A673 (cell line): ENCODE measurements at regions not wholly inside any gene's neighbourhood (a gene's known extent, or its start where the extent isn't known, plus 50 kb on each side); places are given as distances from the start of the nearest gene placed in this dataset.

Source experiments
- BruUV-seq: library from RNA; stranded (reverse); fragments of 400-500 nt; replicated peaks from 2 replicates; lab custom pipeline; 2021; lab: Mats Ljungman, UMichigan
- CTCF ChIA-PET: fragments of 300-600 bp; sonication (Branson Sonifier 250); formaldehyde crosslinking; loops from one replicate; lab custom pipeline; 2022; ENCODE audit warnings: antibody characterized with exemption; lab: Charles Lee
- POLR2A ChIA-PET: fragments of 300-600 bp; sonication (Branson Sonifier 250); formaldehyde crosslinking; loops from one replicate; lab custom pipeline; 2022; ENCODE audit warnings: antibody characterized with exemption; ENCODE audit not compliant: low non-redundant PET; lab: Charles Lee
- DNase-seq: peaks from one replicate; pipeline ENCODE4 v3.0.0-alpha.2; 2015; ENCODE audit warnings: low spot score
- H3K27ac ChIP-seq: fragments of 200-600 bp; sonication (generic); 2 replicates; pipeline ENCODE4 v1.5.1; 2016; ENCODE audit warnings: mixed run types, low read depth, mild to moderate bottlenecking, mixed read lengths, antibody characterized with exemption, low read length; ENCODE audit not compliant: poor library complexity, severe bottlenecking
- H3K27me3 ChIP-seq: fragments of 200-600 bp; sonication (generic); replicated peaks from 2 replicates; pipeline ENCODE4 v1.6.1; 2017; ENCODE audit warnings: mixed run types, low read depth, mild to moderate bottlenecking, mixed read lengths, antibody characterized with exemption, low read length; ENCODE audit not compliant: insufficient read depth, poor library complexity
- H3K36me3 ChIP-seq: fragments of 200-600 bp; sonication (generic); 2 replicates; pipeline ENCODE4 v1.6.1; 2016; ENCODE audit warnings: mixed run types, mild to moderate bottlenecking, mixed read lengths, antibody characterized with exemption, low read length; ENCODE audit not compliant: insufficient read depth, poor library complexity, severe bottlenecking
- H3K4me1 ChIP-seq: fragments of 200-600 bp; sonication (generic); 2 replicates; pipeline ENCODE4 v1.6.1; 2017; ENCODE audit warnings: mixed run types, mild to moderate bottlenecking, mixed read lengths, antibody characterized with exemption, low read length; ENCODE audit not compliant: insufficient read depth, poor library complexity, severe bottlenecking
- H3K4me3 ChIP-seq: fragments of 200-600 bp; sonication (generic); 2 replicates; pipeline ENCODE4 v1.5.1; 2016; ENCODE audit warnings: low read depth, mixed run types, mild to moderate bottlenecking, mixed read lengths, low read length; ENCODE audit not compliant: poor library complexity, severe bottlenecking
- H3K9me3 ChIP-seq: fragments of 200-600 bp; sonication (generic); 2 replicates; pipeline ENCODE4 v1.6.1; 2016; ENCODE audit warnings: mixed run types, low read depth, mild to moderate bottlenecking, mixed read lengths, antibody characterized with exemption, low read length; ENCODE audit not compliant: poor library complexity, severe bottlenecking
- EZH2 ChIP-seq: fragments of 200-600 bp; sonication (generic); IDR thresholded peaks from 2 replicates; pipeline ENCODE4 v1.6.1; 2017; ENCODE audit warnings: borderline replicate concordance, low read depth, mild to moderate bottlenecking, mixed read lengths, antibody characterized with exemption, low read length; ENCODE audit not compliant: poor library complexity, severe bottlenecking
- intact Hi-C: fragments of 100-400 bp; cut with micrococcal nuclease; formaldehyde crosslinking; loops from one replicate; pipeline ENCODE4 v1.10.0; 2022; ENCODE audit not compliant: unreplicated experiment
- TF ChIP-seq, protein P1 (sequence below): fragments of 300-800, 200-600 bp; sonication (generic); conservative IDR thresholded peaks from 2 replicates; pipeline ENCODE4 v1.5.1; 2017; ENCODE audit warnings: low read depth, mild to moderate bottlenecking, antibody characterized with exemption, low read length, moderate library complexity, mixed read lengths

DNA sequence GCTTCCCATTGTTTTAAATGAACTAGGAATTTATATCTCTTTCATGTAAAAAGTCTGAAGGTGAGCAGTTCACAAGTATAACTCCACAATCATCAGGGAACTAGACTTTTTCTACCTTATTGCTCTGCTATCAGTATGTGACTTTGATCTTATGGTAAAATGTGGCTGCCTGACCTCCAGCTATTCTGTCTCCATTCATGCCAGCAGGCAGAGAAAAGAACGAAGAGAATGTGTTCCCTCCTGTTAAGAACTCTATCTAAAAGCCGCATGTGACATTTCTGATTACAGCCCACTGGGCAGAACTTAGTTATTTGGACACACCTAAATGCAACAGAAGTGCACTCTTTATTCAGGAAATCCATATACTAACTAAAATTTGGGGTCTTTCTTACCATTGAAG, 102.8 kb upstream of the MBL2 start:
- H3K27ac ChIP-seq: no peak overlapping the region
- no peak for DNase-seq
- no TSS peak for BruUV-seq
- POLR2A ChIA-PET: no interaction called here
- no peaks in the 10 kb centered on the region for H3K4me1 ChIP-seq
- no peaks in the 10 kb centered on the region for H3K27me3 ChIP-seq
- no peaks in the 10 kb centered on the region for H3K9me3 ChIP-seq
- no peak overlapping the region for H3K4me3 ChIP-seq
- intact Hi-C loops: no loop called here
- CTCF ChIA-PET: no interaction called here
- no peak for TF ChIP-seq EZH2
- H3K36me3 ChIP-seq: no peaks in the 10 kb centered on the region

DNA sequence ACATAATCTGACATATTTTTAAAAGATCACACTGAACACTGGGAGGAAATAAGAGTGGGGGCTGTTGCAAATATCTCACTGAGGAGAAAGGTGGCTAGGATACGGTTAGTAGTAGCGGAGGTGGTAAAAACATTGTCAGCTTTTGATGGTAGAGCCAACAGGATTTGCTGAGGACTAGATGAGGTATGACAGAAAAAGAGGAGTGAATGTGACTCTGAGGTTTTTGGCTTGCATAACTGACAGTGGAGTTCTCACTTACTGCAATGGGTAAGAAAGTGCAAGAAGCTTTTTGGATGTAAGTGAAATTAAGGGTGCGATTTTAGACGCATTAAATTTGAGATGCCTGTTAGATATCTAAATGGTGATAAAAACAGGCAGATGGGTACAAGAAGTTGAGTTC, 102.0 kb upstream of the MBL2 start:
- BruUV-seq: no TSS peak
- no peaks in the 10 kb centered on the region for H3K36me3 ChIP-seq
- no peak overlapping the region for H3K4me3 ChIP-seq
- no peak overlapping the region for H3K27ac ChIP-seq
- no peaks in the 10 kb centered on the region for H3K27me3 ChIP-seq
- ChIA-PET POLR2A (no interaction called here), CTCF (no interaction called here)
- TF ChIP-seq, protein P1, sequence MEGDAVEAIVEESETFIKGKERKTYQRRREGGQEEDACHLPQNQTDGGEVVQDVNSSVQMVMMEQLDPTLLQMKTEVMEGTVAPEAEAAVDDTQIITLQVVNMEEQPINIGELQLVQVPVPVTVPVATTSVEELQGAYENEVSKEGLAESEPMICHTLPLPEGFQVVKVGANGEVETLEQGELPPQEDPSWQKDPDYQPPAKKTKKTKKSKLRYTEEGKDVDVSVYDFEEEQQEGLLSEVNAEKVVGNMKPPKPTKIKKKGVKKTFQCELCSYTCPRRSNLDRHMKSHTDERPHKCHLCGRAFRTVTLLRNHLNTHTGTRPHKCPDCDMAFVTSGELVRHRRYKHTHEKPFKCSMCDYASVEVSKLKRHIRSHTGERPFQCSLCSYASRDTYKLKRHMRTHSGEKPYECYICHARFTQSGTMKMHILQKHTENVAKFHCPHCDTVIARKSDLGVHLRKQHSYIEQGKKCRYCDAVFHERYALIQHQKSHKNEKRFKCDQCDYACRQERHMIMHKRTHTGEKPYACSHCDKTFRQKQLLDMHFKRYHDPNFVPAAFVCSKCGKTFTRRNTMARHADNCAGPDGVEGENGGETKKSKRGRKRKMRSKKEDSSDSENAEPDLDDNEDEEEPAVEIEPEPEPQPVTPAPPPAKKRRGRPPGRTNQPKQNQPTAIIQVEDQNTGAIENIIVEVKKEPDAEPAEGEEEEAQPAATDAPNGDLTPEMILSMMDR: no peak
- no peak for TF ChIP-seq EZH2
- no peaks in the 10 kb centered on the region for H3K4me1 ChIP-seq
- no peak for DNase-seq
- H3K9me3 ChIP-seq: no peaks in the 10 kb centered on the region
- intact Hi-C loops: no loop called here

DNA sequence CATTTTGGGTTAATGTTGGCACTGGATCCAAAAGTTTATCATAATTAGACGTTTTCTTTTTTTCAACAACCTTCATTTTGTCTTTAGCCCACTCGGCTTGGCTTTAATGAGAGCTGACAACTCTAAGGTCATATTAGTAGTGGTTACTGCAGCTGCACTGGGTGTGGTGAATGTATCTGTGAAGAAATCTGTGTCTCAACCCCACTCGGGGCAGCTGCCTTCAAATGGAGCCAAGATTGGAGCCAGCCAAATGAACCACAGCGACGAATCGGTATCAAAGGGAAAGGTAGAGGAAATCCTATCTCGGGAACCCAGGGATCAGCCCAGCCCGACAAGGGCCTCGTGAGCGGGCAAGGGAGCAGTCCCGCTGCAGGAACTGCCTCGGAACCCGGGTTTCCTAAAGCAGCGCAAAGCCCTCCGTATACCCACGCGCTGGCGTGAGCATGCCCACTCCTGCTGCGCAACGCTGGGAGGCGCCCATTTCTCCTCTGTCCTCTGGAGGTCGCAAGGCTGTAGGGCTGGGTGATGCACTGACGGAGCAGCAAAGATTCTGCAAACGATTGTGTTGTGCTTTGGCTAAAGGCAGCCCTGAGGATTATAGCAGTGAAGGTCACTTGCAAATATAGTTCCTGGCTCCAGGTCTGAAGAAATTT, 98.7 kb upstream of the MBL2 start:
- Histone ChIP-seq H3K36me3 (no peaks in the 10 kb centered on the region), H3K9me3 (no peaks in the 10 kb centered on the region), H3K4me1 (no peaks in the 10 kb centered on the region), H3K27me3 (no peaks in the 10 kb centered on the region), H3K4me3 (no peak overlapping the region), H3K27ac (no peak overlapping the region)
- no TSS peak for BruUV-seq
- TF ChIP-seq, protein P1: no peak
- TF ChIP-seq EZH2: no peak
- intact Hi-C loops: no loop called here
- POLR2A ChIA-PET: no interaction called here
- DNase-seq: no peak
- CTCF ChIA-PET: no interaction called here

DNA sequence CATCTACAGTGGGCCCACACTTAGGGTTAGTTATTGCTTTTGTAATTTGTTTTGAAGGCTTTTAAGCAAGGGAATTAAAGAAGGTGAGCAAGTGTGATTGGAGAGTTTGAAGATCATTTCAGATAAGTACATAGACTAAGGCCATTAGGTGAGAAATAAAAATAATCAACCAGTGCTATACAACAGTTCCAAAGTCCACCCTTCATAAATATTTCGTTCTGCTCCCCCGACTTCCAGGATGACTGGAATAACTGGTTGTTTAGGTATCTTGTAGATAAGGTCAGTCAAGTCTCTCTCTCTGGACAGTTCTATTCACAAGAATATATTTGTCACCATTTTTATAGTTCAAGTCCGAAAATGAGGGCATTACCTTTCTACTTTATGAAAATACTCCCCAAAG, 98.0 kb upstream of the MBL2 start:
- ChIA-PET POLR2A (no interaction called here), CTCF (no interaction called here)
- DNase-seq: no peak
- Histone ChIP-seq H3K9me3 (no peaks in the 10 kb centered on the region), H3K27me3 (no peaks in the 10 kb centered on the region), H3K4me3 (no peak overlapping the region), H3K36me3 (no peaks in the 10 kb centered on the region), H3K27ac (no peak overlapping the region), H3K4me1 (no peaks in the 10 kb centered on the region)
- no TSS peak for BruUV-seq
- intact Hi-C loops: no loop called here
- TF ChIP-seq, protein P1: no peak
- no peak for TF ChIP-seq EZH2
